Muscle of back (tissue), 3 donors: ENCODE measurements at regions not wholly inside any gene's neighbourhood (a gene's known extent, or its start where the extent isn't known, plus 50 kb on each side); places are given as distances from the start of the nearest gene placed in this dataset.

ENCODE experiments used
- DNase-seq, 3 donors: peaks; one replicate each; pipeline versions ENCODE4 v3.0.0 to v3.0.0-alpha.2; 2013

DNA sequence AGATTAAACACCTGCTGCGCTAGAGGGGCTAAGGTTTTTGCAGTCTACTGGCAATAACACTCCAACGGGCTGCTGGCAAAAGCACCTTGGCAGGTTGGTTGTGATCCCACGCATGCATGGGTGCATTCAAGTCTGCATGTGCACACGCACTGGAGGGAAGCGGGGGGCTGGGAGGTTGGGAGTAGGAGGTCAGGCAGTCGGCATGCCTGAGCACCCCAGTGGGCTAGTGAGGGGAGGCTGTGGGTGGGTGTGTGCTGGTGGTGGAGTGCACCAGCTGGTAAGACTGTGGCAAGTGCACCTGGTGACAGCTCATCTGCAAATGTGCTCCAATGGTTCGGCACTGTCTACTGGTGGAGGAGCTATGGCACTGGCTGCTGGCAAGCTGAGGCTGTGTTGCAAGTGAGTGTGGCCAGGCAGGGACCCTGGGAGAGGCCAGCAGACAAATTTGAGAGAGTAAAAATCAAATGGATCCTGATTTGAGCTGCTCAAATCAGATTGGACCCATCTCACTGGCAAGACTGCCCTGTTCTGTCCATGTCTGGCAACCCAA, 460.6 kb upstream of the DSEL start:
- DNase-seq, result no peak

DNA sequence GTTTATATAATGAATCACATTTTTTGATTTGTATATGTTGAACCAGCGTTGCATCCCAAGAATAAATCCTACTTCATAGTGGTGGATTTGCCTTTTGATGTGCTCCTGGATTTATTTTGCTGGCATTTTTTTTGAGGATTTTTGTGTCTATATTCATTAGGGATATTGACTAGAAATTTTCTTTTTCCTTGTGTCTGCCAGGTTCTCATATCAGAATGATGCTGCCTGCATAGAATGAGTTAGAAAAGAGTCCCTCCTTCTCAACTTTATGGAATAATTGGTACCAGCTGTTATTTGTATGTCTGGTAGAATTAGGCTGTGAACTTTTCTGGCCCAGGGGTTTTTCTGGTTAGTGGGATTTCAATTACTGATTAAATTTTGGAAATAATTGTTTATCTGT, 457.4 kb upstream of the DSEL start:
- DNase-seq, result no peak

DNA sequence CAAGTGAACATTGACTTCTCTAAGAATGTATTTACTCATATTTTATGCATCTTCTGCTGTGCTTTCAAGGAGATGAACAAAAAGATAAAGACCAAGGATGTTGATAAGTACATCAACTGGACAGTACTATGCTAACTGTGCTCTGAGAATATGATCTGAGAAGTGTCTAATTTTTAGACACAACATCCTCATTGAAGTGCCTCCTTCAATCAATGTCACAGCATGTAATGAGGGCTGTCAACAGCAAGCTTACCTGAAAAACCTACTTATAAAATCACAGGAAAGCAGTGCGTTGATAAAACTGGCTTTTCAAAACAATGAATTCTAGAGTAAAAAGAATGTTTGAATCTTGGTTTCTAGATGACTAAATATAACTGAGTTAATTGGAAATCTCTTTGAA, 452.9 kb upstream of the DSEL start:
- no peak for DNase-seq

DNA sequence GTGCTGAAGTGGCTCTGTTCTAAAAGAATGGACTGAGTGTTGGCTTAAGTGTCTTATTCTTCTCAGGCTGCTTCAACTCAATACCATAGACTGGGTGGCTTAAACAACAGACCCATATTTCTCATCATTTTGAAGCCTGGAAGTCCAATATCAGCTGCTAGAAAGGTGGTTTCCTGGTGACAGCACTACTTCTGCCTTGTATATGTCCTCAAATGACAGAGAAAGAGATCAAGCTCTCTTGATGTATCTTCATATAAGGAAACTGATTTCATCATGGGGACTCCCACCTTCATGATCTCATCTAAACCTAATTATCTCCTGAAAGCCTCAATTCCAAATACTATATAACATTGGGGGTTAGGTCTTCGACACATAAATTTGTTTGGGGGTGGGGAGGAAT, 449.7 kb upstream of the DSEL start:
- DNase-seq, result no peak

GRCh38 chr18:67964462-67964861, 447.9 kb upstream of the DSEL start:
- no peak for DNase-seq

DNA sequence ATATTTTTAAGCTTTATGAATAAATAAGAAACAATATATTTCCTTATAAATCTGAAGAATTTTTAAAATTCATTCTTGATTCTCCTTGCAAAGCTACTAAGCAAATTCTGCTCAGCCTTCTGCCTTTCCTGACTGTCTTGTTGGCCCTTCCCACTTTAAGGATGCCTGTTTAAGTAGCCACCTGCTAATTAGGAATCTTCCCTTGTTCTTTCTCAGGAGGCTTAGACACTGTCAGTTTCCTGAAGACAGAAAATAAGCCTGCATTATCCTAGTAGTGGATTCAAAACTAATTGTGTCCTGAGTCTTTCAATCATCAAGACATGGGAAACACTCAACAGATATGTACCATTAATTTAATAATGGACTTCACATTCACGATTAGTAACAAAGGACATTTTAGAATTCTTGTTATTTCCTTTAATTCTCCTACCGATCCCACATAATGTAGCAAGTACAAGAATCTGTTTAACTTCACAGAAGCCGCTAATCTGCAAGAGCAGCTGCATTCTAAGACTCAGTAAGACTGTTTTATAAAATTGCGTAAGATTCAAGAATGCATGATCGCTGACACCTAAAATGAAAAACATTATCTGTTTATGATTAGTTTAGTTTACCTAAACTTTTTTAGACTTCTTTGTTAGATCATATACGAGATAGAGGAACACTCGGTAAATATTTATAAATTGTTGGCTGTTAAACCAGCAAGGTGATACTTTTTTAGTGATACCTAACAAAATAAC, 445.4 kb upstream of the DSEL start:
- no peak for DNase-seq

- no peak for DNase-seq
Observed at GRCh38 chr18:67957684-67958083, 441.2 kb upstream of the DSEL start.

DNA sequence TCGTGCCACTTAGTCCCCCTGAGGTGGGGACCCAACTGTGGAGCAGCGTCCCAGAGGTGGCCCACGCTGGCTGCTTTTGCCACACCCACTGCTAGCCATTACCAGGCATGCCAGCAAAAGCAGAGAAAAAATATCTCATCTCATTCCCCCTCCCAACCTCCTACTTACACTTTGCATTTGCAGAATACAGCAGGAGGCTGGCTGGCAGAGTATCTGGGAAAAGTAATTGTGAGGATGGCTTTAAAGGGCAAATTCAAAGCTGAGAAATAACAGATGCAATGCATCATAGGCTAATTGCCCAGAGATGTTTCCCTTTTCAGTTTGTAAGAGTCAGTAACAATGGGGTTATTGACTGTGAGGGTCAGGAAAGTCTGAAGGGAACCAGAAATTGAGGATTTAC, 438.1 kb upstream of the DSEL start:
- DNase-seq, result no peak

GRCh38 chr18:67951137-67951536, 434.6 kb upstream of the DSEL start:
- DNase-seq, result no peak

DNA sequence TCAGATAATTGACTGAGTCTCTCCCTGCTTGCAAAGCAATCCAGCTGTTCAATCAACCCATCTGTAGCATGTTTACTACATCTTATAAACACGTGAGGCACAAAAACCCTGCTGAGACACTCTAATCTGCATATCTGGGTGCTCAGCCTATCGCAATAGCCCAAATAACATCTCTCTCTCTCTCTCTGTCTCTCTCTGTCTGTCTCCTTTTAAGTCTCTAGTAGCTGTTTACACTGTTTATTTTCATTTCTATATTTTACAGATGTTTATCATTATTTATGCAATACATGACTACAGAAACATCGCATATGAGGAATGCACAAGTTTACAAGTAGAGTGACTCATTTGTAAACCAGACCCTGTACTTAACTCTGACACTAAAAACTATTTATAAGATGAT, 422.1 kb upstream of the DSEL start:
- DNase-seq, result no peak

GRCh38 chr18:67935638-67936037, 419.1 kb upstream of the DSEL start:
- no peak for DNase-seq

- no peak for DNase-seq
Observed at GRCh38 chr18:67933271-67933670, 416.8 kb upstream of the DSEL start.

- DNase-seq, result peak in 1 of 3 donors; percentile 7
Observed at GRCh38 chr18:67932271-67932670, 415.8 kb upstream of the DSEL start.

GRCh38 chr18:67926929-67927864, 410.7 kb upstream of the DSEL start:
- no peak for DNase-seq

DNA sequence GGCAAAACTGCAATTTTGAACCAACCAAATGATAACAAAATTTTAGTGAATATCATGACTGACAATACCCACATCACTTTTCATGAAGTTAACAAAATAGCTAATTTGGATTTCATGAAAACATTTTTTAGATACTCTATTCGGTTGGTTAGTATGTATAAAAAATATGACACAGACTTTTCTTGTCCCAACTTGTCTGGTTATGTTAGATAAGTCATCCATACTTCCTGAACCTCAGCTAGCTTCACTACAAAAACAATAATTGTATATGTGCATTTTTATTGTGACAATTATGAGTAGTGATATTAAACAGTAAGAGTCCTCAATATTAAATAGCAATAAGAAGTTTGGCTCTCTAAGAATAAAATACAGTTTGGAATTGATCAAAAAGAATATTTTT, 408.1 kb upstream of the DSEL start:
- no peak for DNase-seq

DNA sequence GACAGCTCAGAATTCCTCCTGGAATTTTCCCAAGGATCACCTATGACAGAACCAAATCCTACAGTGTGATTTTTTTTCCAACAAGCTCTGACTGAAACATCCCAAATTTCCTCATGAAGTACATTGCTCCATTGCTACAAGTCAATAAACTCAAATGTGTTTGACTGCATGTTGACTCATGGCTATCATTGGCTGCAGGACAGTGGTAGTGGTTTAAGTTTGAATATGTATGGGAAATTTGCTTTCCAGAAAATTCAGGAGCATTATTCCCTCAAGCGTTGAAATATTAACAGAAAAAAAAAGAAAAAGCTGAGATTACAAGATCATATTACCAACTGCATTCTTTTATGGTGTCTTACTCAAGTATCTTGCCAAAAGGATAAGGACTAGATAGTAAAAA, 402.8 kb upstream of the DSEL start:
- DNase-seq, result no peak

- DNase-seq, result peak in 1 of 3 donors; percentile 30
Observed at GRCh38 chr18:67916097-67916496, 399.6 kb upstream of the DSEL start.

- no peak for DNase-seq
Observed at GRCh38 chr18:67913040-67913439, 396.5 kb upstream of the DSEL start.

DNA sequence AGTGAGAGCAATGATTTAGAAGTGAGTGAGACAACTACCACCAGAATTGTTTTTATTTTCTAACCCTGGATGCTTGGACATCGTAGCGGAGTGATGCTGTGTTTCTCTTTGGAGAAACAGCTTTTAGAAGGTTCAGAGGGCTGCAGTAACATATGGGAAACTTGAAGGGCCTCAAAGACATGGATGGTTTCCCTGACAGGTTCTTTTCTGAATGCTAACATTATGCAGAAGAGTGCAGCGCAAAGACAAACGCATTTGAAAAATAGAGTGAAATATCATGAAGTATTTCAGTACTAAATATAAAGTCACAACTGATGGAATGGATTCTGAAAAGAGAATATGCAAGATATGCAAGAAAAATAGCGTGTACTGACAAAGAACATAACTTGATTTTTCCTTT, 385.1 kb upstream of the DSEL start:
- no peak for DNase-seq

DNA sequence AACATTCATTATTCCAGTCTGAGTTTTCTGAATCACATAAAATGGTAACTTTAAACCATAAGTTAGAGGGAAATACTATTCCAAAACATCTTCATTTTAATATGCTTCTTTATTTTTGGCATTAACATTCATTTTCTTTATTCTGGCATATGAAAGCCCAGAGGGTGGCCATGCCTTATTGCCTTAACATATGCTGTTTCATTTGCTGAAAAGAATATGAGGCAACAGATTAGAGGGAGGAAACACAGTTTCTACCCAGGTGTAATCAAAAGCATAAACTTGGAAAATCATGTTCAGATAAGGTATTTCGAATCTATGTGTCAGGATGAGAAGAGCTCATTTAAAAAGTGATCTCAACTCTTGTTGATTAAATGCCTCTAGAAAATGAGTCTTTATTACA, 379.9 kb upstream of the DSEL start:
- DNase-seq, result no peak

GRCh38 chr18:67893916-67894315, 377.4 kb upstream of the DSEL start:
- DNase-seq, result no peak

DNA sequence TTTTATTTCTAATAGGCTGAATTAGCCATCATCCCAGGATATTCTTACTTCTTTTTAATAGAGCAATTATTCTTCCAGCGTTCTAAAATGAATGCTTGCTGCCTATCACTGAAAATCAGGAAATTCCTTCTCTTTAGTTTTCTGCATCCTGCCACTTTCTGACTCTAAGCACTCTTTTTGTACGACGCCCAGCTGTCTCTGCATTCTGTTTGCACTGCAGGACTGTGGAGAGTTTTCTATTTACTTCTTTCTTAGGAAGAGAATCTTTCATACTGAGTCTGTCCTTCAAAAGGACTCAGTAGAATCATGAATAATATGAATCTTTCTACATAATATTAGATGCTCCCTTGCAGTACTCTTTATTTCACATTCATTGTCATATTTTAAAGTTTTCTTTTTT, 360.4 kb upstream of the DSEL start:
- no peak for DNase-seq

GRCh38 chr18:67875944-67876343, 359.4 kb upstream of the DSEL start:
- DNase-seq, result no peak
